Effector memory CD8-positive, alpha-beta T cell (primary cell): ENCODE measurements at regions not wholly inside any gene's neighbourhood (a gene's known extent, or its start where the extent isn't known, plus 50 kb on each side); places are given as distances from the start of the nearest gene placed in this dataset.

ENCODE experiments used
- ATAC-seq: fragments of 150-1000 bp; cut with Tn5 transposase; replicated peaks from 2 replicates; pipeline ENCODE4 v1.10.0; 2021; ENCODE audit warnings: mild to moderate bottlenecking, moderate library complexity
- DNase-seq, 3 experiments: peaks; one replicate each; pipeline ENCODE4 v3.0.0; 2021
- H3K27ac Mint-ChIP-seq, 2 donors: one replicate each; pipeline ENCODE4 v1.8.0; 2022; ENCODE audit warnings: mild to moderate bottlenecking in 2 of 2, mixed read lengths in 2 of 2, moderate library complexity in 2 of 2
- H3K27me3 Mint-ChIP-seq, 2 donors: one replicate each; pipeline ENCODE4 v1.8.0; 2022; ENCODE audit warnings: mixed read lengths in 2 of 2
- H3K36me3 Mint-ChIP-seq: one replicate; pipeline ENCODE4 v1.8.0; 2022; ENCODE audit warnings: mild to moderate bottlenecking, moderate library complexity, mixed read lengths; ENCODE audit not compliant: insufficient read depth
- H3K4me1 Mint-ChIP-seq, 2 donors: one replicate each; pipeline ENCODE4 v1.8.0; 2022; ENCODE audit warnings: low read depth in 2 of 2, mixed read lengths in 2 of 2
- H3K4me3 Mint-ChIP-seq, 2 donors: one replicate each; pipeline ENCODE4 v1.8.0; 2022; ENCODE audit warnings: mild to moderate bottlenecking in 2 of 2, mixed read lengths in 2 of 2, moderate library complexity in 2 of 2
- H3K9me3 Mint-ChIP-seq, 2 donors: one replicate each; pipeline ENCODE4 v1.8.0; 2022; ENCODE audit warnings: mixed read lengths in 2 of 2

DNA sequence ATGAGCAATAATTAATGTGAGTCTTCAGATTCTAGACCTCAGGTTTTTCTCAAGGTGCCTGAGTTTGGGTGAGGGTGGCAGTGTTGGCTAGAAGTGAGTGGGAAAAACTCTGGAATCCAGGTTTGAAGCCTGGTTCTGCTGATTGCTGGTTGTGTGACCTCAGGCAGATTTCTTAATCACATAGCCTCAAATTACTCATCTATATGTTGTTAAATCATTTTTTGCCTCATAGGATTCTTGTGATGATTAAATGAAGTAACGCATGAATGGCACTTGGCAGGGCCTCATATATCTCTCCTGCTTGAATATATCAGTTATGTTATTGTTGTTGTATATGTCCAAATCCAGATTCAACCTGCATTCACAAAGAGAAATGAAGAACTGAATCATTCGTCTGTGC, 60.5 kb downstream of the NR2F2 start:
- Mint-ChIP-seq H3K4me3 (no peak overlapping the region), H3K27ac (no peak overlapping the region), H3K9me3 (peaks cover 2 to 8% of the 10 kb centered on the region in 2 donors), H3K27me3 (peaks cover 22 to 26% of the 10 kb centered on the region in 2 donors), H3K4me1 (no peaks in the 10 kb centered on the region), H3K36me3 (no peaks in the 10 kb centered on the region)
- ATAC-seq (no peak), DNase-seq (no peak)

DNA sequence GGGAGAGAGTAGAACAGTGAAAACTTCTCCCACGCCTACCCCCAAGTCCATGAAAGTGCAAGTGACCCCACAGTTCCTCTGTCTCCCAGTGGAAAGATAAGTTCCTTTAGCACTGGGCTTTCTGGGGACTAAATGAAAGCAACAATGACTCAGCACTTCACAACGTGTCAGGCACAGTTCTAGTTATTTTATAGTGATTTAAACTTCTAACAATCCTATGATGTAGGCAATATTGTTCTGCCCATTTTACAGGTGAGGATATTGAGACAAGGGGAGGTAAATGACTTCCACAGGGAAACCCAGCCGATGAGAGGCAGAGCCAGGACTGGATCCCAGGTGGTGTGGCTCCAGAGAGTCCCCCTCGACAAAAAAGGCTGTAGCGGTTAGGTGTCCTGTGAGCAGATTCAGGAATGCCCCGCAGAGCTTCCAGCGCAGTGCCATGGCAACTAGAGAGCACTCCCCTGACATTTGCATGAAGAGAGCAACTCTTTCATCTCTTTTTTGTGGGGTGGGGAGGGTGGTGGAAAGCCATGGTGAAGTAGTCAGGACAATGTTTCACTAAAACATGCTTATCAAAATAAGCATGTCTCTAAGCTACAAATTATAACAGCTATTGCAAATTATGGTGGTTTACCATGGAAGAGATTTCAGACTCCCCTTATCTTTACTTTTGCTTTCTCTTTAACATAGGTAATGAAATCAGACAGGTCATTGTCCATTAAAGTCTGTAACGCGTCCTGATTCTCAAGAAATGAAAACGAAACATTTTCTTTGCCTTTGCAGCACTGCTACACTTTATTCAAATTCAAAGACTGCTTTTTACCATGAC, 62.1 kb downstream of the NR2F2 start:
- H3K4me1 Mint-ChIP-seq, result no peaks in the 10 kb centered on the region
- no peak overlapping the region for H3K27ac Mint-ChIP-seq
- ATAC-seq, result no peak
- peaks cover 22 to 28% of the 10 kb centered on the region in 2 donors for H3K27me3 Mint-ChIP-seq
- no peaks in the 10 kb centered on the region for H3K36me3 Mint-ChIP-seq
- H3K4me3 Mint-ChIP-seq, result no peak overlapping the region
- DNase-seq, result no peak
- peaks cover 2 to 8% of the 10 kb centered on the region in 2 donors for H3K9me3 Mint-ChIP-seq

DNA sequence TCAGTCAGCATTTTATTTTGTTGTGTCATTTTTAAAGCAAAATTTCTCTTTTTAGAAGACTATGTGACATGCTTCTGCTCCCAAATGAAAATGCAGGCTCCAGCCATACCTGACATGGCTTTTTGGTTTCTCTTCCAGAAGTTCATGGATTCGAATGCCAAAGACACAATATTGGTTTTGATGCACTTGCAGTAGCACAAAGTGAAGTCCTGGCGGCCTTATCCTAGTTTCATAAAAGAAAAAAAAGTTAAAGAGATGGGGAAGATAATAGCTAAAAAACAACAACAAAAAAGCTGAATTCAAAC, 62.7 kb downstream of the NR2F2 start:
- Mint-ChIP-seq H3K36me3 (no peaks in the 10 kb centered on the region), H3K27me3 (peaks cover 22 to 28% of the 10 kb centered on the region in 2 donors), H3K4me1 (no peaks in the 10 kb centered on the region), H3K4me3 (no peak overlapping the region), H3K9me3 (peaks cover 2 to 8% of the 10 kb centered on the region in 2 donors), H3K27ac (no peak overlapping the region)
- ATAC-seq (no peak), DNase-seq (no peak)

DNA sequence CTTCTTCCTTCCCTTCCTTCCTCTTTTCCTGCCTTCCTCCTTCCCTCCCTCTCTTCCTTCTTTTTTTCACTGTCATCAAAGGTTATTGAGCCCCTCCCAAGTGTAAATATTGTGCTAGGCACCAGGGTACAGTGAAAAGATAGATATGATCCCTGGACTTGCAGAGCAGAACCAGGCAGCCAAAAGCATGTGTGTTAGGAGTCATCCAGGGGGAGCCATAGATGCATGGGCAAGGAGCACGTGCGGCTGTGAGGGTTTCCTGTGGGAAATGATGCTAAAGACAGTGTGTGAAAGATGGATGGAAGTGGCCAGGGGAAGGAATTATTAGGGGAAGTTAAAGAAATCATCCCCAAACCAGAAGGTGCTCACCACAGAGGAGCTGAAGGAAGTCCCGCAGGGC, 65.2 kb downstream of the NR2F2 start:
- DNase-seq, result no peak
- Mint-ChIP-seq H3K4me3 (no peak overlapping the region), H3K4me1 (no peaks in the 10 kb centered on the region), H3K36me3 (no peaks in the 10 kb centered on the region), H3K27me3 (peaks cover 20 to 25% of the 10 kb centered on the region in 2 donors), H3K27ac (no peak overlapping the region), H3K9me3 (peaks cover 0 to 8% of the 10 kb centered on the region in 2 donors)
- no peak for ATAC-seq

DNA sequence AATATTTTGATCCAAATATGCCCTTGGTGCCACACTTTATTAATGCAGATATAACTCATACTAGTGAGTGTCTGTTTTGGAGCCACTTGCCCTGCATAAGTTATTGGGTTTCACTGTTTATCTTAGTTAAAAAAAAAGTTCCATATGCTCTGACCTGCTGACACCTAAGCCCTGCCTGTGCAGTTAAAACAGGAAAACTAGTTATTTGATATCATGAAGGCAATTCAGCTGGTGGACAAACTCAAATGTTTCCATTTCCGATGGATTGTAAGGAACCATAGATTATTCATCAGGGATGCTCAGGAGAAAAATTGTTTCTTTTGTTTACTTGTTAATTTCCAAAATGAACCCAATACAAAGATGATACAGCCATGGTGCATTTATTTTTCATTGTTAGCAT, 68.3 kb downstream of the NR2F2 start:
- Mint-ChIP-seq H3K27me3 (peaks cover 11 to 27% of the 10 kb centered on the region in 2 donors), H3K36me3 (no peaks in the 10 kb centered on the region), H3K27ac (no peak overlapping the region), H3K4me1 (no peaks in the 10 kb centered on the region), H3K9me3 (peaks cover 0 to 2% of the 10 kb centered on the region in 2 donors), H3K4me3 (no peak overlapping the region)
- no peak for DNase-seq
- no peak for ATAC-seq

DNA sequence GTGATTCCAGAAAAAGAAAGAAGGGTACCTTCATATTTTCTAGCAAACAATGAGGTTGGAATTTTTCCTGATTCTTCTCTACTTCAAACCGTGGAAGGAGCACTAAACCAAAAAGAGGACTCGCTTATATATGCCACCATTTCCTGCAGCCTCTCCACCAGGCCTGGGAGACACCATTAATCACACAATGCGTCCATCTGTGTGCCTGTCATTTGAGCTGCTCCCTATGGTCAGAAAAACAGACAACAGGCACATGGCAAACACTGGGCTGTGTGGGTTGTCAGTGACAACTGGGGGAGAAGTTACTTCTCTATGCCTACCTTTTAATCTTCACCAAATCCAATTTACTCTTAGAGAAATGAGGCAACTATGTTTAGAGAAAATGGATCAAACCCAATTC, 71.9 kb downstream of the NR2F2 start:
- no peak for ATAC-seq
- no peak overlapping the region for H3K4me3 Mint-ChIP-seq
- H3K9me3 Mint-ChIP-seq, result peaks cover 0 to 2% of the 10 kb centered on the region in 2 donors
- no peak overlapping the region for H3K27ac Mint-ChIP-seq
- H3K36me3 Mint-ChIP-seq, result no peaks in the 10 kb centered on the region
- H3K27me3 Mint-ChIP-seq, result peaks cover 22 to 26% of the 10 kb centered on the region in 2 donors
- no peak for DNase-seq
- H3K4me1 Mint-ChIP-seq, result no peaks in the 10 kb centered on the region

DNA sequence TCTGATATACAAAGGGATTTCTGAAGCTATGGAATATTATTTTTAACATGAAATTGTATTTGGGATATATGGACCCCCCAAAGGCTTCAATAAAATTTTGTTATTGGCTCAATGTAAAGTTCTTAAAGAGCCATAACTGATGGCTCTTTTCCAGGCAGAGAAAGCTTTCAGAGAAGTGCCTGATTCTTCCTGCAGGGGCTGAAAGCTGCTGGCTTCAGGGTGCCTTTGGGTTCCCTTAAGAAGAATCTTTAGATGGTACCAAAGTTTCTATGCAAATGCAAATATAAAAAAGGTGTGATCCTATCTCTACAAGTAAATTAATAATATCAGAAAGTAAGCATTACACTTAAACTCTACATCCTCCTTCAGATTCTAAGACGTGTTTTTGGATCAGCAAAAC, 72.6 kb downstream of the NR2F2 start:
- H3K9me3 Mint-ChIP-seq, result peaks cover 0 to 2% of the 10 kb centered on the region in 2 donors
- H3K27ac Mint-ChIP-seq, result no peak overlapping the region
- DNase-seq (no peak), ATAC-seq (no peak)
- H3K4me1 Mint-ChIP-seq, result no peaks in the 10 kb centered on the region
- peaks cover 29 to 31% of the 10 kb centered on the region in 2 donors for H3K27me3 Mint-ChIP-seq
- no peaks in the 10 kb centered on the region for H3K36me3 Mint-ChIP-seq
- H3K4me3 Mint-ChIP-seq, result no peak overlapping the region

DNA sequence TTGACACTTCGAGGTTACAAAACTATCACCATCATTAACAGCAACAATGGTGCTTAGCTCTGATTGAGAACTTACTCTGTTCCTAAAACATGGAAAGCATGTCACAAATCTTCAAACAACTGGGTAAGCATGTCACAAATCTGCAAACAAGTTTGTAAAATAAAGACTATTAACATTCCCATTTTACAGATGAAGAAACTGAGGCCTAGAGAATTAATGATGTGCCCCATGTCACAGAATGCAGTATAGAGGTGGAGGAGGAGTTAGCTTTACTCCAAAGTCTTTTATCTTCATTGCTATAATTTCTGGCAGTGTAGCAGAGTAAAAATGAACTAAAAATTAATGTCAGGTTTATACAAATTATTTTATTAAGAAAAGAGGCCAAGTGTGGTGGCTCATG, 73.4 kb downstream of the NR2F2 start:
- H3K36me3 Mint-ChIP-seq, result no peaks in the 10 kb centered on the region
- H3K4me3 Mint-ChIP-seq, result no peak overlapping the region
- H3K27me3 Mint-ChIP-seq, result peaks cover 36 to 38% of the 10 kb centered on the region in 2 donors
- H3K27ac Mint-ChIP-seq, result no peak overlapping the region
- H3K4me1 Mint-ChIP-seq, result no peaks in the 10 kb centered on the region
- H3K9me3 Mint-ChIP-seq, result peaks cover 0 to 2% of the 10 kb centered on the region in 2 donors
- ATAC-seq (no peak), DNase-seq (no peak)

DNA sequence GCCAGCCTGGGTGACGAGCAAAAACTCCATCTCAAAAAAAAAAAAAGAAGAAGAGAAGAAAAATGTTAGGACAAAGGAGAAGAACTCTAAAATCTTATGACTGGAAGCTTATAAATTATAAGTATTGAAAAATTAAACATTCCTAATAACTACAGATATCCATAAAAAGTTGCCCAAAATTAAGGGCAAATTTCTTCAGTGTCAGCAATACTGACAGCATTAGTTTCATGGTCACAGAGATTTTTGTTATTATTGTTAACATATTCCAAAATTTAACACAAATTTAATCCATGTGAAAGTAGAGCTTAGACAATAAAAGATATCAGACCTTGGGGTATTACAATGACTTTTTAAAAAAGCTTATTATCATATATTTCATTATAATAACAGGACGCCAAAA, 74.1 kb downstream of the NR2F2 start:
- DNase-seq, result no peak
- Mint-ChIP-seq H3K4me3 (no peak overlapping the region), H3K27me3 (peaks cover 43% of the 10 kb centered on the region in 2 donors), H3K36me3 (no peaks in the 10 kb centered on the region), H3K9me3 (peaks cover 0 to 2% of the 10 kb centered on the region in 2 donors), H3K27ac (no peak overlapping the region), H3K4me1 (no peaks in the 10 kb centered on the region)
- no peak for ATAC-seq

DNA sequence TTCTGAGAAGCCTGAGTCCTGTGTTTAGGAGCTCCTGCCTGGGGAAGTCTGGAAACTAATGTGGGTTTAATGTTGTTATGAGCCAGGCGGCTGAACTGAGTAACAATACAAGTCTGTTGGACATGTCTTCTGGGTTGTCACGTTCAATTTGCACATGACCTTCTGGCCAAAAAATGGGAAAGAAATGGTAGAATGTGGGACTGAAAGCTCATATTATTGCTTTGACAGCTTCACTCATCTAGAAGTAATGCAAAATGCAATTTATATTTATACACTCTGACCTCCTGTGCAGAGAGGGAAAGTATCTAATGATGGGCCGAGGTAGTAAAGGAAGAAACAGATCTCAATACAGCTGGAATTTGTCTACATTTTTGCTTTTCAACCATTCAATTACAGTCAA, 75.8 kb downstream of the NR2F2 start:
- Mint-ChIP-seq H3K27me3 (peaks cover 57 to 59% of the 10 kb centered on the region in 2 donors), H3K4me1 (no peaks in the 10 kb centered on the region)

DNA sequence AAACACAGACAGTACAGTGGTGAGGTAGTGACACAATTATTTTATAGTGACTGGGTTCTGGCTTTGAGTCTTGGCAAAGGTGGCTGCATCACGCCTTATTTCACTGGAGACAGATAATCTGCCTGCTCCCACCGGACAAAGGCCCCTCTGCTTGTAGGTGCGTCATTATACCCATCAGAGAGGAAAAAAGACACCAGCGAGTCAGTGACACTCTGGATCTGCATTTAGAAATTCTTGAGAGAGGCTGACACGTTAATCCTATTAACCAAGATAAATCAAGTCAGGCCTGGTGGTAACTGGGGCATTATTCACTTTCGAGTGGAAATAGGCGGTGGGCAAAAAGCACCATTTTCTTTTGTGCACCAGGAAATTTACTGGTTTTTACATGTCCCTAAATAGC, 76.2 kb downstream of the NR2F2 start:
- Mint-ChIP-seq H3K9me3 (peaks cover 0 to 2% of the 10 kb centered on the region in 2 donors), H3K27ac (no peak overlapping the region), H3K36me3 (no peaks in the 10 kb centered on the region), H3K4me1 (no peaks in the 10 kb centered on the region), H3K27me3 (peaks cover 61 to 63% of the 10 kb centered on the region in 2 donors), H3K4me3 (no peak overlapping the region)
- no peak for DNase-seq
- ATAC-seq, result no peak

More for the DNA sequence above, 75.8 kb downstream of the NR2F2 start:
- no peak overlapping the region for H3K4me3 Mint-ChIP-seq
- H3K36me3 Mint-ChIP-seq, result no peaks in the 10 kb centered on the region
- peaks cover 0 to 2% of the 10 kb centered on the region in 2 donors for H3K9me3 Mint-ChIP-seq
- H3K27ac Mint-ChIP-seq, result no peak overlapping the region
- DNase-seq, result no peak
- ATAC-seq, result no peak

DNA sequence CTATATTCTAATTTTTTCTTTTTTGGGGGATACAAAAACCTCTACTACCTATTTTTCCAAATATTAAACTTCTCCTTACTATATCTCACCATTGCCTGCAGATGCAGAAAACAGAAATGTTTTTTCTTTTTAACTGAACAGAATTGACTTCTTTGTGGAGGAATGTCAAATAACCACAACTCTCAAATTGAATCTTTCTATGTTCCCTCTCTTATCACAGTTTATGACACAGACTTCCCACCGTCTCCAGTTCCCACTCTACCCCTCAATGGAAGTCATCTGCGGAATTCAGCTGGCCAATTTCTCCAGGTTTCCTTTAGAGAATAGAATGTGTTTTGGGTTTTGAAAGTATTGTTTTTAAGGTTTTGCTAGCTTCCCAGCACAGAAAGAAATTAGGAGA, 77.0 kb downstream of the NR2F2 start:
- Mint-ChIP-seq H3K36me3 (no peaks in the 10 kb centered on the region), H3K4me3 (no peak overlapping the region), H3K4me1 (no peaks in the 10 kb centered on the region), H3K27me3 (peaks cover 61 to 71% of the 10 kb centered on the region in 2 donors), H3K27ac (no peak overlapping the region), H3K9me3 (no peaks in the 10 kb centered on the region)
- DNase-seq (no peak), ATAC-seq (no peak)

DNA sequence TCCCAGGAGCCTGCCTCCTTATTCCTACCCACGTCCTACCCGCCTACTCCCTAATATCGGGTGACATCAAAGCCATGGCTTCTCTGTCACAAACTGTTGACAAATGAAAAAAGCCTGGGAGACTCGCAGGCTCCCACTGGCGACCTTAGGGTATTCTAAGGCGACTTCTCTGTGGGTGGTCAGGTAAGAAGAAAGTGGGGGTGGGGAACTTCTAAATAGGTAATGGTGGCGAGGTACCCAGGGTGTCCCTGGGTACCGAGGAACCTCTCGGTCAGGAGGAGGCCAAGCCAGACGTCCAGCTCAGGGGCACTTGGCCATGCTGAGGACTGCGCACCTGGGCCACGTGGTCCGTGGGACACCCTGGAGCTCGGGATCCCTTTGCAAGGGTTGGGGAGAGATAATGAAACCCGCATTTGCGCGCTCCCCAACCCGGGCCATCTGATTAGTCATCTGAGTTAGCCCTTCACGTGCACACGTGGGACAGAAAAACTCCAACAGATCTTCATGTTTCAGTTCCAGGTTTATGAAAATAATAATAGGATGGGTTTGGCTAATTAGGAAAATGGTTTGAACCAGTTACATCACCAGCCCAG, 78.2 kb downstream of the NR2F2 start:
- no peak overlapping the region for H3K4me3 Mint-ChIP-seq
- DNase-seq (no peak), ATAC-seq (no peak)
- no peaks in the 10 kb centered on the region for H3K9me3 Mint-ChIP-seq
- no peaks in the 10 kb centered on the region for H3K4me1 Mint-ChIP-seq
- peaks cover 69 to 83% of the 10 kb centered on the region in 2 donors for H3K27me3 Mint-ChIP-seq
- H3K27ac Mint-ChIP-seq, result no peak overlapping the region
- H3K36me3 Mint-ChIP-seq, result no peaks in the 10 kb centered on the region
